ENCODE measurements at regions not wholly inside any gene's neighbourhood (a gene's known extent, or its start where the extent isn't known, plus 50 kb on each side); places are given as distances from the start of the nearest gene placed in this dataset.

DNA sequence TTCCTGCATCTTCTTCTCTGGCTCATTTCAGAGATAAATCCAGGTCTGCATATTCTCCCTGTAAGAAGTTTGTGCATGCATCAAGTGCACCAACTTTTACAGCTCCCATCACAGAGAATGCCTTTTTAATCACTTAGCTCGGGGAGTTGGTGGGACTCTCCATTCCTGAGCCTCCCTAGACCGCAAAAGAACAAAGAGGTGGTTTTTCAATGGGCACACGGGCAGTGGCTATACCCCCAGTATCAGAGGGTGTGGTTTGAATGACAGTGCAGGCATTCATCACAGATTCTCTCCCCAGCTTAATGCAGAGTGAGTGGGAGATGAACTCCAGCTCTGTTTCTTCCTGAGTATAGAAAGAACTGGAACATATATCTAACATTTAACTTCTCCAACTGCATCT, 264.7 kb upstream of the NR4A3 start:
- peaks cover 0 to 2% (median 0%) of the 10 kb centered on the region in 5 donors for H3K4me1 ChIP-seq (ENCODE audit: control insufficient read depth in 5 of 5, insufficient read depth in 5 of 5, low read length in 5 of 5)
- no peak overlapping the region for H3K4me3 ChIP-seq (ENCODE audit: low read depth in 1 of 5, low read length in 5 of 5)
- H3K27ac ChIP-seq (ENCODE audit: low read depth, low read length), result no peak overlapping the region
- no peaks in the 10 kb centered on the region for H3K36me3 ChIP-seq (ENCODE audit: control insufficient read depth in 5 of 5, insufficient read depth in 5 of 5, low read length in 5 of 5)
- no peak overlapping the region for H3K9ac ChIP-seq (ENCODE audit: low read length in 5 of 5)
- H3K27me3 ChIP-seq (ENCODE audit: control insufficient read depth in 5 of 5, insufficient read depth in 4 of 5, low read length in 5 of 5), result no peaks in the 10 kb centered on the region
- H3K9me3 ChIP-seq (ENCODE audit: control insufficient read depth in 5 of 5, low read length in 5 of 5), result no peaks in the 10 kb centered on the region

DNA sequence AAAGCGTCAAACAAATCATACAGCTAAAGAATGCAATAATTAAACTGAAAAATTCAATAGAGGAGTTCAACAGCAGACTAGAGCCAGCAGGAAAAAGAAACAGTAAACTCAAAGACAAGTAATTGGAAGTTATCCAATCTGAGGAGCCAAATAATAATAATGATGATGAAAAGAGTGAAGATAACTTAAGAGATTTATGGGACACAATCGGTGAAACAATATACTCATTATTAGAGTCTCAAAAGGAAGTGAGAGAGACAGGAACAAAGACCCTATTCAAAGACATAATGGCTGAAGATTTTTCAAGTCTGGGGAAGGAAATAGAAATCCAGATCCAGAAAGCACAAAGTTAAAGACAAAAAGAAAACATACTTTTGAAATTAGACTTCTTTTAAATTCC, 263.9 kb upstream of the NR4A3 start:
- Histone ChIP-seq H3K4me1 (ENCODE audit: control insufficient read depth in 5 of 5, insufficient read depth in 5 of 5, low read length in 5 of 5) (peaks cover 0 to 4% (median 0%) of the 10 kb centered on the region in 5 donors), H3K27ac (ENCODE audit: low read depth, low read length) (no peak overlapping the region), H3K4me3 (ENCODE audit: low read depth in 1 of 5, low read length in 5 of 5) (no peak overlapping the region), H3K9ac (ENCODE audit: low read length in 5 of 5) (no peak overlapping the region), H3K9me3 (ENCODE audit: control insufficient read depth in 5 of 5, low read length in 5 of 5) (no peaks in the 10 kb centered on the region), H3K36me3 (ENCODE audit: control insufficient read depth in 5 of 5, insufficient read depth in 5 of 5, low read length in 5 of 5) (no peaks in the 10 kb centered on the region), H3K27me3 (ENCODE audit: control insufficient read depth in 5 of 5, insufficient read depth in 4 of 5, low read length in 5 of 5) (no peaks in the 10 kb centered on the region)

DNA sequence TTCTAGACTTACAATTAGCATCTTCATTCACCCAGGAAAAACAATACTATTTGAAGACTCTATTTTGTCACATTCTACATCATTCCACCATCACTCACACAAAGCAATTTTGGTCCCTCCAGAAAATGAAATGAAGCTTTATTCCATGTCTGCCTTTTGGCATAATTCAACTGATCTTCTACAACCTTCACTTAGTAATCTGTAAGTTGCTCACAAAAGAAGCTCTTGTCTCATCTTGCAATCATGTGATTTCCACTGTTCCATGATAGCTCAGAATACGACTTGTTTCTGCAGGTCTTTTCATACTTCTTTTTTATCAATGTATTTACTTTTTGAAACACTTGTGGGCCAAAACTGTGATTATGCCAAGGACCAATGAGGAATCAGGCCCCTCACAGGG, 261.9 kb upstream of the NR4A3 start:
- Histone ChIP-seq H3K9ac (ENCODE audit: low read length in 5 of 5) (no peak overlapping the region), H3K27ac (ENCODE audit: low read depth, low read length) (no peak overlapping the region), H3K27me3 (ENCODE audit: control insufficient read depth in 5 of 5, insufficient read depth in 4 of 5, low read length in 5 of 5) (no peaks in the 10 kb centered on the region), H3K36me3 (ENCODE audit: control insufficient read depth in 5 of 5, insufficient read depth in 5 of 5, low read length in 5 of 5) (no peaks in the 10 kb centered on the region), H3K4me1 (ENCODE audit: control insufficient read depth in 5 of 5, insufficient read depth in 5 of 5, low read length in 5 of 5) (peaks cover 0 to 4% (median 0%) of the 10 kb centered on the region in 5 donors), H3K9me3 (ENCODE audit: control insufficient read depth in 5 of 5, low read length in 5 of 5) (no peaks in the 10 kb centered on the region), H3K4me3 (ENCODE audit: low read depth in 1 of 5, low read length in 5 of 5) (no peak overlapping the region)

DNA sequence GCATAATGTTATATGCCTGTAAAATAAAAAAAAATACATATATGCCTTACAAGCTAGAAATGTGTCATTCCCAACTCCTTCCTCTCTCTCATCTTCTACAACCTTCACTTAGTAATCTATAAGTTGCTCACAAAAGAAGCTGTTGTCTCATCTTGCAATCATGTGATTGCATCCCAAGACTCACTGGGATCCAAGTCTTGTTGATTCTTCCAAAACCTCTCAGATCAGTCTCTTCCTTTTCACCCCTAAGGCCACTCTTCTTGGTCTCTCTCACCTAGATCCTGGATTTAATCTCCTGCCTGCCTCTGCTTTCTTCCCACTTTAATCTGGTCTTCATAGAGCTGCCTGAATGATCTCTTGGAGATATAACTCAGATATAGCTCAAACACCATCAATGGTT, 261.1 kb upstream of the NR4A3 start:
- Histone ChIP-seq H3K27me3 (ENCODE audit: control insufficient read depth in 5 of 5, insufficient read depth in 4 of 5, low read length in 5 of 5) (no peaks in the 10 kb centered on the region), H3K4me3 (ENCODE audit: low read depth in 1 of 5, low read length in 5 of 5) (no peak overlapping the region), H3K4me1 (ENCODE audit: control insufficient read depth in 5 of 5, insufficient read depth in 5 of 5, low read length in 5 of 5) (peaks cover 0 to 4% (median 0%) of the 10 kb centered on the region in 5 donors), H3K9me3 (ENCODE audit: control insufficient read depth in 5 of 5, low read length in 5 of 5) (no peaks in the 10 kb centered on the region), H3K27ac (ENCODE audit: low read depth, low read length) (no peak overlapping the region), H3K36me3 (ENCODE audit: control insufficient read depth in 5 of 5, insufficient read depth in 5 of 5, low read length in 5 of 5) (no peaks in the 10 kb centered on the region), H3K9ac (ENCODE audit: low read length in 5 of 5) (no peak overlapping the region)

DNA sequence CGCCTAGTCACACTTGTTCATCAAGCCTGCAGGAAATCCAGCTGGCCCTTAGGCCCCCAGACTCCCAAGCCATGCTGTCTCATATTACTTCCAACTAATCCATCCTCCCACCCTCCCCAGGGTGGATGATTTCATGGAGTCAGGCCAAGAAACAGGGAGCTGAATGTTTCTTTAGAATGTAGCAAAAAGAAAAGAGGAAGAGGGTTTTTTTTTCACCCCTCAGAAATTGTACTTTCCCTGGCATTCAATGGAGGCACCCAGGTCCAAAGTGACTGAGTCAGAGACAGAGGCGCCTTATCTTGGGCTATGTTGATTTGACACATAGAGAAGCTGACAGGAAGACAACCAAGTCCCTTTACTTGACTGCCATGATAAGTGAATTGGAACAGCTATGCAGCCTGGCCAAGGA, 260.2 kb upstream of the NR4A3 start:
- Histone ChIP-seq H3K9ac (ENCODE audit: low read length in 5 of 5) (no peak overlapping the region), H3K27me3 (ENCODE audit: control insufficient read depth in 5 of 5, insufficient read depth in 4 of 5, low read length in 5 of 5) (no peaks in the 10 kb centered on the region), H3K36me3 (ENCODE audit: control insufficient read depth in 5 of 5, insufficient read depth in 5 of 5, low read length in 5 of 5) (no peaks in the 10 kb centered on the region), H3K9me3 (ENCODE audit: control insufficient read depth in 5 of 5, low read length in 5 of 5) (no peaks in the 10 kb centered on the region), H3K27ac (ENCODE audit: low read depth, low read length) (no peak overlapping the region), H3K4me3 (ENCODE audit: low read depth in 1 of 5, low read length in 5 of 5) (no peak overlapping the region), H3K4me1 (ENCODE audit: control insufficient read depth in 5 of 5, insufficient read depth in 5 of 5, low read length in 5 of 5) (peaks cover 0 to 4% (median 0%) of the 10 kb centered on the region in 5 donors)

DNA sequence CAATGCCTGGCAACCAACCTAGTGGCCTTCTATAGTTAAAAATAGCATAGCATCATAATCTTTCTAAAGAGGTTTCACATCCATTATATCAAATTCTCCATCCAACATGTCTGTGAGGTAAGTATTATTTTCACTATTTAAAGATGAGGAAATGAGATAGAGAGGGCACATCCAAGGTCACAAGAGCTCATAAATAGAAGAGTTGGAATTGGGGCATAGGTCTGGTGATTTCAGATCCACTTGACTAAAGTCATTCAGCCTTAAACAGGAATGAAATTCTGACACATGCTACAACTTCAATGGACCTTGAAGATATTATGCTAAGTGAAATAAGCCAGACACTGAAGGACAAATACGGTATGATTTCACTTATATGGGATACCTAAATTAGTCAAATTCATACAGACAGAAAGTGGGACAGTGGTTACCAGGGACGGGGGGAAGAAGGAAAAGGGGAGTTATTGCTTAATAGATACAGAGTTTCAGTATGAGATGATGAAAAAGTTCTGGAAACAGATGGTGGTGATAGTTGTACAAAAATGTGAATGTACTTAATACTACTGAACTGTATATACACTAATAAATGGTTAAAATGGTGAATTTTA, 259.6 kb upstream of the NR4A3 start:
- H3K9ac ChIP-seq (ENCODE audit: low read length in 5 of 5), result no peak overlapping the region
- H3K4me1 ChIP-seq (ENCODE audit: control insufficient read depth in 5 of 5, insufficient read depth in 5 of 5, low read length in 5 of 5), result peaks cover 0 to 4% (median 0%) of the 10 kb centered on the region in 5 donors
- H3K36me3 ChIP-seq (ENCODE audit: control insufficient read depth in 5 of 5, insufficient read depth in 5 of 5, low read length in 5 of 5), result no peaks in the 10 kb centered on the region
- no peak overlapping the region for H3K4me3 ChIP-seq (ENCODE audit: low read depth in 1 of 5, low read length in 5 of 5)
- no peaks in the 10 kb centered on the region for H3K27me3 ChIP-seq (ENCODE audit: control insufficient read depth in 5 of 5, insufficient read depth in 4 of 5, low read length in 5 of 5)
- H3K9me3 ChIP-seq (ENCODE audit: control insufficient read depth in 5 of 5, low read length in 5 of 5), result no peaks in the 10 kb centered on the region
- no peak overlapping the region for H3K27ac ChIP-seq (ENCODE audit: low read depth, low read length)

DNA sequence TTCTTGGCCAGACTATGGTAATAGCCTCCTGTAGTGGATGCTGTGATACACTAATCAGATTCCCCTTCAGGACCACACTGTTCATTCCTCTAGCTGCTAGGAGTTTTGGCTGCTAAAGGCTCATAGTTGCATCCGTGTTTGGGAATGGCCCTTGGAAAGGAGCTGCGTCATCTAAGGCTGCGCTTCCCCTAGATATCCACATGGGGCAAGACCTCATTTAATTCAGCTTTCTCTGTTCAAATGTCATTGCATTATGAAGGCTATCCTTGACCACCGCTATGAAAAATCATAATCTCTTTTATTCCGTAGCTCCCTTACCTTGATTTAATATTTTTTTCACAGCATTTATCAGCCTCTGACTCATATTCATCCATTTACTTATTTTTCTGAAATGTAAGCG, 258.3 kb upstream of the NR4A3 start:
- Histone ChIP-seq H3K4me1 (ENCODE audit: control insufficient read depth in 5 of 5, insufficient read depth in 5 of 5, low read length in 5 of 5) (peaks cover 0 to 4% (median 0%) of the 10 kb centered on the region in 5 donors), H3K4me3 (ENCODE audit: low read depth in 1 of 5, low read length in 5 of 5) (no peak overlapping the region), H3K36me3 (ENCODE audit: control insufficient read depth in 5 of 5, insufficient read depth in 5 of 5, low read length in 5 of 5) (no peaks in the 10 kb centered on the region), H3K27me3 (ENCODE audit: control insufficient read depth in 5 of 5, insufficient read depth in 4 of 5, low read length in 5 of 5) (no peaks in the 10 kb centered on the region), H3K9ac (ENCODE audit: low read length in 5 of 5) (no peak overlapping the region), H3K27ac (ENCODE audit: low read depth, low read length) (no peak overlapping the region), H3K9me3 (ENCODE audit: control insufficient read depth in 5 of 5, low read length in 5 of 5) (no peaks in the 10 kb centered on the region)

DNA sequence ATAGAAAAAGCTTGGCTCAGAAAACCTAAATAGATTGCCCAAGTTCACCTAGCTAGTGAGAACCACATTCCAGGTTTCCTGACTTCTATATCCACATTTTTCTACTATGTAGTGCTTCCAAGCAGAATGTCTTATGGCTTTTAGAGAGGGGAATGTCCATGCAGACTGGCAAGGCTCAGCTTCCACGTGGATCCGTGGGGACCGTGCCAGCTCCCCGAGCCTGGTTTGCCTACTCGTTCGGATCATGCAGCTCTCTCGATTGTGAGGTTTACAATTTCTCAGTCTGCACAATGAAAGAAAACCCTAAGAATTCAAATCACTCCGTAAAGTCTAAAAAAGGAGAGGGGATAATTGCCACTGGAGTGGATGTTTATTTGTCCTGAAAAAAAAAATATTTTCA, 256.5 kb upstream of the NR4A3 start:
- no peaks in the 10 kb centered on the region for H3K27me3 ChIP-seq (ENCODE audit: control insufficient read depth in 5 of 5, insufficient read depth in 4 of 5, low read length in 5 of 5)
- H3K4me3 ChIP-seq (ENCODE audit: low read depth in 1 of 5, low read length in 5 of 5), result no peak overlapping the region
- no peaks in the 10 kb centered on the region for H3K9me3 ChIP-seq (ENCODE audit: control insufficient read depth in 5 of 5, low read length in 5 of 5)
- H3K4me1 ChIP-seq (ENCODE audit: control insufficient read depth in 5 of 5, insufficient read depth in 5 of 5, low read length in 5 of 5), result peaks cover 0 to 4% (median 0%) of the 10 kb centered on the region in 5 donors
- no peak overlapping the region for H3K9ac ChIP-seq (ENCODE audit: low read length in 5 of 5)
- no peak overlapping the region for H3K27ac ChIP-seq (ENCODE audit: low read depth, low read length)
- H3K36me3 ChIP-seq (ENCODE audit: control insufficient read depth in 5 of 5, insufficient read depth in 5 of 5, low read length in 5 of 5), result no peaks in the 10 kb centered on the region

DNA sequence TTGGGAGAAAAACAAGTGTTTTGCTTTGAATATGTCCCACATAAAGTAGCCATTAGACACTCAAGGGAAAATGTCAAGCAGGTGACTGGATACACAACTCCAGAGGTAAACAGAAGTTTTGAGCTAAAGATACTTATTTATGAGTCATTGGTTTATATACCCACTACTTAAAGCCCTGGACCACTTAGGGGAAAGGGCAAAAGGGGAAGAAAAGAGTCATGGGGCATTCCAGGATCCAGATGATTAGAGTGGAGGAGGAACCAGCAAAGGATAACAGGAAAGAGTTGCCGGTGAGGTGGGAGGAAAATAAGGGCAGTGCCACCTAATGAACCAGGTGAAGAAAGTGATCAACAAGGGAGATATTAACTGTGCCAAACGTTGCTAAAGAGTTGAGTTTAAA, 254.2 kb upstream of the NR4A3 start:
- Histone ChIP-seq H3K4me1 (ENCODE audit: control insufficient read depth in 5 of 5, insufficient read depth in 5 of 5, low read length in 5 of 5) (peaks cover 0 to 6% (median 0%) of the 10 kb centered on the region in 5 donors), H3K9me3 (ENCODE audit: control insufficient read depth in 5 of 5, low read length in 5 of 5) (peaks cover 0 to 5% (median 0%) of the 10 kb centered on the region in 5 donors), H3K9ac (ENCODE audit: low read length in 5 of 5) (no peak overlapping the region), H3K27me3 (ENCODE audit: control insufficient read depth in 5 of 5, insufficient read depth in 4 of 5, low read length in 5 of 5) (no peaks in the 10 kb centered on the region), H3K36me3 (ENCODE audit: control insufficient read depth in 5 of 5, insufficient read depth in 5 of 5, low read length in 5 of 5) (no peaks in the 10 kb centered on the region), H3K27ac (ENCODE audit: low read depth, low read length) (no peak overlapping the region), H3K4me3 (ENCODE audit: low read depth in 1 of 5, low read length in 5 of 5) (no peak overlapping the region)

DNA sequence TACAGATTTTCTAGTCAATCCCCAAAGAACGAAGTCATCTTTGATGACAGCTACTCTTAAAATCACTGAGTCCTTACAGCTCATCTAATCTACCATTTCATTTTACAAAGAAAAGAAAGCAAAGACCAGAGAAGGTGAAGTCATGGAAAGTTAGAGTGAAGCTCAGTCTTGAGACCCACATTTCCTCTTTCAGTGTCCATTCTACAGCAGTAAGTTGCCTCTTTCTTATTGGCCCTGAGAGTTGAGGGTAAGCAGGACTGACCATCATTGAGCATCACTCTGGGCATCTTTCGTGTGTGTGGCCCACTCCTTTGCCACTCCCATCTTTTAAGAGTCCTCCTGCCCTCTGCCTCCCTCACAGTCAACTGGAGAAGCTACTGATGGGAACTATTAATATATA, 251.8 kb upstream of the NR4A3 start:
- Histone ChIP-seq H3K27ac (ENCODE audit: low read depth, low read length) (no peak overlapping the region), H3K4me1 (ENCODE audit: control insufficient read depth in 5 of 5, insufficient read depth in 5 of 5, low read length in 5 of 5) (peaks cover 0 to 9% (median 4%) of the 10 kb centered on the region in 5 donors), H3K36me3 (ENCODE audit: control insufficient read depth in 5 of 5, insufficient read depth in 5 of 5, low read length in 5 of 5) (no peaks in the 10 kb centered on the region), H3K27me3 (ENCODE audit: control insufficient read depth in 5 of 5, insufficient read depth in 4 of 5, low read length in 5 of 5) (no peaks in the 10 kb centered on the region), H3K4me3 (ENCODE audit: low read depth in 1 of 5, low read length in 5 of 5) (no peak overlapping the region), H3K9me3 (ENCODE audit: control insufficient read depth in 5 of 5, low read length in 5 of 5) (peaks cover 0 to 5% (median 0%) of the 10 kb centered on the region in 5 donors), H3K9ac (ENCODE audit: low read length in 5 of 5) (no peak overlapping the region)

Measured in subcutaneous abdominal adipose tissue (tissue), 5 donors.